GM19238 (cell line): ENCODE measurements at regions not wholly inside any gene's neighbourhood (a gene's known extent, or its start where the extent isn't known, plus 50 kb on each side); places are given as distances from the start of the nearest gene placed in this dataset.
A peak's percentile ranks its signal among the peaks of the same experiment; 100 is the strongest.

Experiments used
- DNase-seq: peaks from one replicate; pipeline ENCODE4 v3.0.0; 2011; ENCODE audit warnings: low spot score; ENCODE audit not compliant: insufficient read length

GRCh38 chr6:16857969-16858592 lies 96.8 kb upstream of the ATXN1 start:
- DNase-seq = no peak

- DNase-seq = no peak
Measured at GRCh38 chr6:16855460-16855859, 94.2 kb upstream of the ATXN1 start.

- DNase-seq = no peak
Measured at GRCh38 chr6:16854986-16855385, 93.7 kb upstream of the ATXN1 start.

- no peak for DNase-seq
Measured at GRCh38 chr6:16852671-16853070, 91.4 kb upstream of the ATXN1 start.

- no peak for DNase-seq
Measured at GRCh38 chr6:16851758-16852157, 90.5 kb upstream of the ATXN1 start.

- no peak for DNase-seq
Measured at GRCh38 chr6:16851044-16851540, 89.8 kb upstream of the ATXN1 start.

GRCh38 chr6:16850681-16851026 lies 89.4 kb upstream of the ATXN1 start:
- DNase-seq = no peak

- DNase-seq = no peak
Measured at GRCh38 chr6:16849988-16850680, 88.9 kb upstream of the ATXN1 start.

- DNase-seq = no peak
Measured at GRCh38 chr6:16849280-16849987, 88.2 kb upstream of the ATXN1 start.

- no peak for DNase-seq
Measured at GRCh38 chr6:16846399-16846778, 85.1 kb upstream of the ATXN1 start.

GRCh38 chr6:16844183-16844582 lies 82.9 kb upstream of the ATXN1 start:
- no peak for DNase-seq

GRCh38 chr6:16842676-16843075 lies 81.4 kb upstream of the ATXN1 start:
- DNase-seq = no peak

- DNase-seq = no peak
Measured at GRCh38 chr6:16841241-16841640, 80.0 kb upstream of the ATXN1 start.

GRCh38 chr6:16840725-16841124 lies 79.5 kb upstream of the ATXN1 start:
- no peak for DNase-seq

GRCh38 chr6:16840291-16840690 lies 79.0 kb upstream of the ATXN1 start:
- DNase-seq = no peak

GRCh38 chr6:16839631-16840179 lies 78.4 kb upstream of the ATXN1 start:
- no peak for DNase-seq

- no peak for DNase-seq
Measured at GRCh38 chr6:16837217-16837972, 76.1 kb upstream of the ATXN1 start.

GRCh38 chr6:16836144-16836981 lies 75.1 kb upstream of the ATXN1 start:
- peak; percentile 19 for DNase-seq

GRCh38 chr6:16834242-16834641 lies 73.0 kb upstream of the ATXN1 start:
- DNase-seq = no peak

- no peak for DNase-seq
Measured at GRCh38 chr6:16832721-16833120, 71.5 kb upstream of the ATXN1 start.
